ENCODE measurements at regions not wholly inside any gene's neighbourhood (a gene's known extent, or its start where the extent isn't known, plus 50 kb on each side); places are given as distances from the start of the nearest gene placed in this dataset.
"Not testable (repeated sequence)": the region's sequence is repeated elsewhere in the genome, so short reads cannot be mapped to it uniquely, and the experiment has no call there.

DNA sequence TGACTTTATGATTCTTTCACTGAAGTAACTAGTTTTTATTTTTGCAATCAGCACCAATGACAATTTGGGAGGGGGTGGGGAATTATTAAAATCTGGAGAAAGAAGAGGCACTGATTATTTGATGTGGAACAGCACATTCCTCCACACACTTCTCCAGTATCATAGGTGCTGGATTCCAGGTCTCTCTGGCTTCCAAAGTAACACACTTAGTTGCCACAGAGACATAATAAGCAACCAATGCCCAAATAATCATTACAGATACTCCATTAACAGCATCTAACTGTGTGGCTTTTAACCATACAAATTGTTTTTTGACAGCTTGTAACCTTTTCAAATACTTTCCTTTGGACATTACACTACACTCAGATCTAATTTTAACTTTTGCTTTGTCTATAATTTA lies 131.0 kb upstream of the CDIN1 start:
- no peak for DNase-seq

DNA sequence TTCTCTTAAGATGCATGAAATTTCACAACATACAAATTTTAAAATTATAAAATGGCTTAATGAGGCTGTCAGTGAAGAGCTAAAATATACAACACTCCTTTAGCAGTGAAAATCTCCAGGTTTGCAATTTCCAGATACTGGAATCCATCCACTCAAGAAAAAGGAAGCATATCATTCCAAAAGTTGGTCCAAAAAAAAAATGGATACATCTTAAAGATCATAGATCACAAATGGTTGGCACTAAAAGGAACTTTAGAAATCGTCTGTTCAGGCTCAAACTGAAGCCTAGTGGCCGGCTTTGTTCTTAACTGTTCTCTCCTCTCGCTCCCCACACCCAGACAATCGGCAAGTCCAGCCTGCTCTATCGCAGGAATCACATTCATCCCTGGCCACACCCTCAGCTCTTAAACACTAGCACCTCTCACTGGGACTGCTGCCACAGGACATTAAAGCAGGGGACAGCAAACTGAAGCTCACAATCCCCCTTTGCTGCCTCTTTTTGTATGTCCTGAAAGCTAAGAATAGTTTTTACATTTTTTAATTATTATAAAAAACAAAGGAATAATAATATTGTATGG lies 130.3 kb upstream of the CDIN1 start:
- DNase-seq, result no peak

DNA sequence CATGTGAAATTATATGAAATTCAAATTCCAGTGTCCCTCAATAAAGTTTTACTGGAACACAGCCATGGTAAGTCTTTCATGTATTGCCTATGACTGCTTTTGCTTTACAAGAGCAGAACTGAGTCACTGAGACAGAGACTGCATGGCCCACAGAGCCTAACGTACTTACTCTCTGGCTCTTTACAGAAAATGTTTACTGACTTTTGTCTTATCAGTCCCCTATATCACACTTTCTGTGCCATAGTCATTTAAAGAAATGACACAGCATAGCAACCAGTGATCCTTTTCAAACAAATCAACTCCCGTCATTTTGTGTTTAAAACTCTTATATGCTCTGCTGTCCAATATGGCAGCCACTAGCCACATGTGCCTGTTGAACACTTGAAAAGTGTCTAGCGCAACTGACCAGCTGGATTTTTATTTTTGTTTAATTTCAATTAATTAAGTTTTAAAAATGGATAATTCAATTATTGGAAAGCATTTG lies 129.7 kb upstream of the CDIN1 start:
- no peak for DNase-seq

DNA sequence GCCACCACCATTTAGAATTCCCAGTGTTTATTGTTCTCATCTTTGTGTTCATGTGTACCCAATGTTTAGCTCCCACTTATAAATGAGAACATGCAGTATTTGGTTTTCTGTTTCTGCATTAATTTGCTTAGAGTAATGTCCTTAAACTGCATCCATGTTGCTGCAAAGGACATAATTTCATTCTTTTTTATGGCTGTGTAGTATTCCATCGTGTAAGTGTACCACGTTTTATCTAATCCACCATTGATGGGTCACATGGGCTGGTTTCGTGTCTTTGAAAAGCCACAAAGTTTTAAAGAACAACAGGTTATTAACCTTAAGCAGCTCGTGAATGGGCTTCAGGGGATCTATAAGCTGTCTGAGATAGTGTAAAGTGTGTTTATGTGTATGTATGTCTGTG lies 125.2 kb upstream of the CDIN1 start:
- not testable (repeated sequence) for DNase-seq

DNA sequence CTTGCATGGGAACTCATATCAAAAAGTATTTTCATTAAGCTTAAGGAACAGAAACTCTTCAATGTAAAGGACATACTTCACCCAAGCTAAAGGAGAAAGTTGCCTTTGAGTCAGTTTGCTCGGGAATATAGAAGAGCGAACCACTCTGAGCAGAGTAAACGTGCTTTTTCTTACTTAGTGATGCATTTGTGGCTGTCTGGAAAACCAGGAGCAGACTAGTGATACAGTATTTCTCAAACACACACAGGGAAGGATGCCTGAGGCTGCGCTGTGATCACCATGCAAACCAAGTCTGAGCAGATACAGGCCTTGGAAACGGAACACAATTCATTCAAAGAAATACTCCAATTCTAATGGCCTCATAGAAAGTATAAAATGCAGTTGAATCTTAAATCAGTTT lies 121.0 kb upstream of the CDIN1 start:
- DNase-seq, result peak in 1 of 58 donors; percentile 2

DNA sequence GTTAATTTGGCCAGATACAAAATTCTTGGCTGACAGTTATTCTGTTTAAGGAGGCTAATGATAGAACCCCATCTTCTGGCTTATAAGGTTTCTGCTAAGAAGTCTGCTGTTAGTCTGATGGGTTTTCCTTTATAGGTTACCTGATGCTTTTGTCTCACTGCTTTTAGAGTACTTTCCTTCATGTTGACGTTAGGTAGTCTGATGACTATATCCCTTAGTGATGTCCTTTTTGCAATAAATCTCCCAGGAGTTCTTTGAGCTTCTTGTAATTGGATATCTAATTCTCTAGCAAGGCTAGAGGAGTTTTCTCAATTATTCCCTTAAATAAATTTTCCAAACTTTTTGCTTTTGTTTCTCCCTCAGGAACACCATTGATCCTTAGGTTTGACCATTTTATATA lies 114.1 kb upstream of the CDIN1 start:
- DNase-seq, result no peak

DNA sequence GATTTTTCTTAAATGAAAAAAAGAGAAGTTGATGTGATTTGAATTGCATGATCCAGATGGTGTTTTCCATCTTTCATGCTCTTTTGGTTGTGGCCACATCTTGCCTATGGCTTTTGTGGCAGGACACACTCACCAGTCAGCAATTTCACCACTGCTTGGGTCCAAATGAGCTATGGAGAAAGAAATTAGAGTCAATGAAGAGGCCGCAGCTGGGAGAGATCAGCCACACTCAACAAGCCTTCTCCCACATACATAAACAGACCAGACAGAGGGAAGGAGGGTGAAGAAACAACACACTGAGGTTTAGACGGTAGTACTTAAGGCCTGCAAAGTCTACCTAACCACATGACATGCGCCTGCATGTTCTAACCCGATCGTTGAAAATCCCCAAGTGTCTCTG lies 110.7 kb upstream of the CDIN1 start:
- DNase-seq, result no peak

DNA sequence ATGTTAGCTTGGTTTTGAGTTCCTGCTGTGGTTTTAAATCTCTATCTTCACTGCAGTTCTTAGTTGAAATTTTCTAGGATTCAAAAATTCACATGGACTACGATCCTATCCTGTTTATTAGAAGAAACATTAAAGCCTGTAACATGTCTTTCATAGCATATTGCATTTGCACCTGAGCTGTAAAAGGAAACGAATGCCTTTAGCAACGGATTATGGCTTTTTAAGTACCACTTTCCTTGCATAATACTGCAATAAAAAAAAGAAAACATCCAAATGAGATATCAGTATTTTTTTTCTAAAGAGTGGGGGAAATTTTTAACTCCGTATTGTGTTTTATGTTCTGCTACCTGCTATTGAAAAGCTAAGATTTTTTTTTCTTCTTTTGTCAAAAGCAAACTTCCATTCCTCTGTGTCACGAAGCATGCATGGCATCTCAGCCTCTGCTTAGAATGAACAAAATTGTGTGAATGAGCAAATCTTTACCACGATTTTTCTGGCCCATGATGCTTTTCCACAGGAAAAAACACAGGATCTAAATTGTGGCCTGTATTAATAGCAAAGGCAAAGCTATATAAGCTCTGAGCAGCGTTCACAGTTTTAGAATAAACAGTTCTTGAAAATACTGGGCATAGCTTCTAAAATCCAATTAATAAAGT lies 110.0 kb upstream of the CDIN1 start:
- DNase-seq, result no peak

DNA sequence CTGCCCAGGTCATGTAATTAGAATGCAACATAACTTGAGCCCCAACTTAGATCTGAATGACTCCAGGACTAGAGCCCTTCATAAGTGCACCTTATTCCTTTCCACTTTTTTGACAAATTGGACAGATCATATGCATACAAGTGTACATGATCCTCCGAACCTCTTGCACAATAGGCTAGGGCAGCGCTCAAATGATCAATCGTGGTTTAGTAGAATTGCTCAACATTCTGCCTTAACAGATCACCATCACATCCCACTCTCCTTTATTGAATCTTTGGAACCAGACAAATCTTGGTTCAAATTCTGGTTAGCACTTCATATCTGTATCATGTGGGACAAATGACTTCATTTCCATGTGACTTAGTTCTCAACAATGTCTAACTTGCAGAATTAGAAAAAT lies 106.8 kb upstream of the CDIN1 start:
- no peak for DNase-seq

DNA sequence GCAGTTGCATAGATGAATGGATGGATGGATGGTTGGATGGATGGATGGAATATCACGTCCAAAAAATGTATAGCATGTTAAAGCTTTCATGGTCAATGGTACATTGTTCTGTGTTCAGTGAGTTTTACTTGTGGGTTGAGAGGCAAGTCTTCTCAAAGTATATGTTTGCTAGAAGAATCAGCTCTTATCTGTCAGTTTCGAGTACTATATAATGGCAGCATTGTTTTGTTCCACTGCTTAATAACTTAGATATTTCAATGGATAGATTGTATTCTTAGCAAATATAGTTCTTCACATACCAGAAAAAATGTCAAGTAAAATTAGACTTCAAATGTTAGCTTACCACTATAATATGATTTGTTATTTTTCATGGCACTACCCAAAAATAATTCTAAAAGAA lies 100.9 kb upstream of the CDIN1 start:
- DNase-seq, result no peak

DNA sequence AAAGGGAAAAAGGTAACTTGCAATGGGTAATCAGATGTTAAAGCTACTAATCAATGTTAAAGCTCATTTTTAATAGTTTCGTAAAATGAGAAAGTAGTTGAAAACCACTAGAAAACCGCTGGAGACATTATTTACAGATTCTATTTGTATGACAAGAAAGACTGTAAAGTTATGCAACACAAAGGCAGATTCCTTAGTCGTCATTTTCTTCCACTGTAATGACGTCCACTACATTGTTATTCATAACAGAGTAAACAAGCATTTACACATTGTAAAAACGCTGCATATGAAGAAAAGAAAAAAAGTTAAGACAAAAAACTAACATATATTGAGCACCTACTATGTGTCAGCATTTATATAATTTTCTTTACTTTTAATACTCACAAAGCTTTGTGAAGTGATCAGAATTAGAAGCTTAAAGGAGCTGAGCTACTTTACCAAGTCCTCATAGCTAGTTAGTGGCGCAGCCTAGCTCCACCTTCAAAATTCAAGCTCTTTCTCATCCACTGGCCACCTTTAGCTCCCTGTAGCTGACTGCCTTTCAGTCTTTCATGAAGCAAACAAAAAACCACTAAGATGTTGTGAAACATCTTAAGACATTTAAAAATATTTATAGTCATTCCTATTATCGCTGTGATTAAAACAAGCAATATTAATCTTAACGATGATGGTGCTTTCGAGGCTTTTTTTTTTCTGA lies 100.1 kb upstream of the CDIN1 start:
- no peak for DNase-seq

DNA sequence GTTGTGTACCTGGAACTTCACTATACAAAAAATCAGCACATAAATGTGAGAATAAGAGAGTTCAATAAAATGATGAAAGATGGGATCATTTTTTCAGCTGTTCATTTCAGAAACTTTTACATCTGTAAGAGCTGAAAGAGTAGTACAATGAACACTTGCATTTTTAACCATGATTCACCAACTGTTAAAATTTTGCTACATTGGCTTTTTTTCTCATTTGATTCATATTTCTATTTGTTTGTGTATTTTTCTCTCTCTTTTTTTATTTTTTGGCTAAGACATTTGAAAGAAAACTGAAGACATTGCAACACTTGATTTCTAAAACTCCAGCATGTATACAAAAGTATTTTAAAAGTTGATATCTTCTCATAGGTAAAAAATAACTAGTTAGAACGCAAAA lies 98.3 kb upstream of the CDIN1 start:
- no peak for DNase-seq

DNA sequence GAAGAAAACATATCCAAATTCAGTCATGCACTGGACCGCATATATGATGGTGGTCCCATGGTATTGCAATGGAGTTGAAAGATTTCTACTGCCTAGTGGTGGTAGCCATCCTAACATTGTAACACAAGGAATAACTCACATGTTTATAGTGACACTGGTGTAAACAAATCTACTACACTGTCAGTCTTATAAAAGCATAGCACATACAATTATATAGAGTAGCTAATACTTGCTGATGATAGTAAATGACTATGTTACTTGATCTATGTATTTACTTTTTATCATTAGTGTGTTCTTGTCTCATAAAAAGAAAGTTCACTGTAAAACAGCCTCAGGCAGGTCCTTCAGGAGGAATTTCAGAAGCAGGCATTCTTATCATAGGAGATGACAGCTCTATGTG lies 96.0 kb upstream of the CDIN1 start:
- no peak for DNase-seq

DNA sequence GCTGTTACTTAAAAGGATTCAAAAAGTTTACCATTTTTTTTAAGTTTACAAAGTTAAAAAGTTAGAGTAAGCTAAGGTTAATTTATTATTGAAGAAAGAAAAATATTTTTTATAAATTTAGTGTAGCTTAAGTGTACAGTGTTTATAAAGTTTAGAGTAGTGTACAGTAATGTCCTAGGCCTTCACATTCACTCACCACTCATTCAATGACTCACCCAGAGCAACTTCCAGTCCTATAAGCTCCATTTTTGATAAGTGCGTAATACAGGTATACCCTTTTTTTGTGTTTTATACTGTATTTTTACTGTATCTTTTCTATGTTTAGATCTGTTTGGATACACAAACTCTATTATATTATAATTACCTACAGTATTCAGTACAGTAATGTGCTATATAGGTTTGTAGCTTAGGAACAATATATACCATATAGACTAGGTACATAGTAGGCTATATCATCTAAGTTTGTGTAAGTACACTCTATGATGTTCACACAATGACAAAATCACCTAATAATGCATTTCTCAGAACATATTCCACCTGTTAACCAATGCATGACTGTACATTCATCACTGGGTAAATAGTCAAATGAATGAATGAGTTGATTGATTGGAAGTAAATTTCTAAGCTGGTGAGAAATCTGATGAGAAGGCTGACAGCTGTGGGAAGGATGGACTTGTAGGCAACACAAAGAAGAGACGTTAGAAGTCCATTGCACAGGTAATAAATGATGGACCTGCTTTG lies 95.2 kb upstream of the CDIN1 start:
- DNase-seq, result no peak

DNA sequence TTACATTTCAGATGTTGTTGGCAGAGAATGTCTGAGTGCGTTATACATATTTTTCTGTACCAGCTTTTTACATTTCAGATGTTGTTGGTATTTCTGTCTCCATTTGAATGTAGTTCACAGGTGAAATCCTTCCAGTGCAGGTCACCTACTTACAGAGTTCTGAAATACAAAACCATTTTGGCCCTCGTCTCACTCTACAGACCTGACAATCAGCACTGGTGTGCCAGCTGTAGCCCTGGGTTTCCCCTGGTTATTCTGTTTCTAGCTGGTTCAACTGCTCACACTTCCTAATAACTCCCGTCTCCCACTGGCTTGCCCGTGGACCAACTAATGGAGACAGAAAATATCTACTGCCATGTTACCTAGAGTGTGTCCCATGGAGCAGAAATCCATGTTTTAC lies 87.5 kb upstream of the CDIN1 start:
- DNase-seq, result no peak

DNA sequence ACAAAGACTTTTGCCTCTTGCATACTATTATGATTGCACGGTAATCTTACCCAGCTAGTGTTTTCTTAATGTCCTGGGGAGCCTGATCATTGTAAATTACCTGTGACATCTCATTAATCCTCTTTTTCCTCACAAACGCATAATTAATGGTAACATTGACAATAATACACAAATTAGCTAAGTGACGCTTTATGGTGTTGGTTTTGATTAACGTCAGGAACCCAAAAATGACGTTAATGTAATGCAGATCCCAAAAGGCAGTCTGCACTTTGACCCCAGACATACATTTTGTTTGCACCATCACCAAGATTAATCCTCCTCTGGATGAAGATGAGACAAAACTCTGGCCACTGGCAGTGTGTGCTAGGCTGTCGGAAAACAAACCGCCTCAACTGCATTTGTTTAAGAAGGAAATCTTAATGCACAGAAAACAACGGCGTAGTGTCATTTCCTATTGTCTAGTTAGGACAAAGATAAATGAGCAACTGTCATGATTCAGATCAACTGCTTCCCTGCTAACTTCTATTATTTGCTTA lies 83.9 kb upstream of the CDIN1 start:
- no peak for DNase-seq

DNA sequence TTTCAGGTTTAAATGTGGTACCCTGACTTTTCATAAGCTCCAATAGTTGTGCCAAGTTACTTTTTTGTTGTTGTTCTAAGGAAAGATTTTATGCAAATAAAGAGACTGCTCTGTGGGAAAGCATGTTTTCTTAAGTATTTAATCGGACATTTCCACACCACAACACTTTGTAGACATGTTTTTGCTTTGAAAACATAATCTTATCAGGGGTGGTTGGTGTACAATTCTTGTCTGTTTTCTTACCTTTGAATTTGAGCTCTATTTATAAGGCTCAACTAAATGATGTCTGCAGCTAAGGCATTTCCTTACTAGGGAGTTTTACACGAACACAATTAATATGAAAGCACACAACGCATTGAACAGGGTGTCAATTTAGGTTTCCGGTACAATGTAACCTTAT lies 81.5 kb upstream of the CDIN1 start:
- no peak for DNase-seq

DNA sequence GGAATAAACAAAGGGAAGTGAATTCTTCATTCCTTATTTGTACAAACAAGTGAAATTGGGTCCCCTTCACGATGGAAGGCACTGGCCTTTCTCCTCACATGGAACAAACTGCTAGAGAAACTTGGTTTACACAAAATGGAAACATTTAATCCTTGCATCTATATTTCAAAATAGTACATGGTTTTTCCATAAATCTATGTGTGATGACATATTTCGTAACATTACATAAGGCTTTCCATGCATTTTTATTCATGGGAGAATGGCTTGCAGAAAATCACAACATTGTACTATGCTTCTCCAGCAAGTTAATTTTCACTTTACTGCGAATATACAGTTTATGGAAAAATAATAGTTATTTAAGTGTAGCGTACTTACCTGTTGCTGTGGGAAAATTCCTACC lies 81.0 kb upstream of the CDIN1 start:
- no peak for DNase-seq

DNA sequence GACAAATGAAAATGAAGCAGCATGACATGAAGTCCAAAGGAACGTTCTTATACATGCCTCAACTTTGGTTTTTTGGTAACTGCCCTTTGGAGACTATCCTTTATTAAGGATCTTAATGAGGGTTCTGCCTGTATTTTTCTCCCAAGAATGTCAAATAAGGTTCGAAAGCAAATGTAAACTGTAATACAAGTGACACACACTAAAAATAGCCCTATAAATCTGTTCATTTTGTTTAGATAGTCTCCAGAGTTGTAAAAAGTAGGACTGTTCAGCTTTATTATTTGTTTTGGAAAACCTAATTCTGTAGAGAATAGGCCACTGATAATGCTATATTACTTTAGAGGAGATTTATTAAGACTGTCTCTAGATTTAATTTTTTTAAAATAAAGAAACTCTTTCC lies 80.5 kb upstream of the CDIN1 start:
- DNase-seq, result no peak

DNA sequence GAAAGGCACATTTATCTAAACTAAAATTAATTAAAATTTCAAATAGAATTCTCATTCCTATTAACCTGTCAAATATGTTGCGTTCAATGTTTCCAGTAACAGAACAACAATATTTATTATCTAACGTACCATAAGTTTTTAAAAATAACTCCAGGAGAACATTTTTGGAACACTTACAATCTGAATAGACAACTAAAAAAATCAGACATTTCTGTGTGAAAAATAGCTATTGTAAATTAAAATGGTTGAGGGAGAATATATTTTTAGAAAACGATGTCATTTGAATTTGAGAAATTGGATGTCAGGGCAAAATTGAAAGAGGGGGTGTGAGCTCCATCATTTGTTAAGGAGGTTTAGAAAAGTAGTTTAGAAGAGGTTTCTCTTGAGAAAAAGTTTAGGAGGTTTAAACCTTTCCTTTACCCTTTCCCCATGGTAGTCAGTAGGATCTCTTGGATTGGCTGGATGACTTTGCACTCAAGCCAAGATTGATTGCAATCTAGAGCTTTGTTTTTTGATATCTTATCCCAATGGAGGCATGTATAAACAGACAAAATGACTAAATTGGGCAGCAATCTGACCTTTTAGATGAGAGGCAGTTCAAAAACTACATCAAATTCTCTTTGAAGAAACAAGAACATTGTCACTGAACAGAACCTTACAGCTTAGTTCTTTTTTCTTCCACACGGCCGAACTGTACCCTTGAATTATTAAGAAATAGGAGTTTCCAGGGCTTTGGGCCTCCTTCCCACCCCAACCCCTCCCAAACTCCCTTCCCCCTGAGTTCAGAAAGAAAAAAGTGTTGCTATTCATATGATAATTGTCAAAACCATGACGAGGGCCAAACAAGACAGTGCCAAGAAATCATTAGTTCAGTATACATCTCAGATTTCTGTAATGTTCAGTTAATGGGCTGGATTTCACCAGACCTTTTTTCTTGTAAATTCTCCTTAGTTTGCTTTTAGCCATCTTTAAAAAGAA lies 79.7 kb upstream of the CDIN1 start:
- DNase-seq, result no peak
